ENCODE measurements at regions not wholly inside any gene's neighbourhood (a gene's known extent, or its start where the extent isn't known, plus 50 kb on each side); places are given as distances from the start of the nearest gene placed in this dataset.

GRCh38 chr15:62588938-62589670 lies 424.0 kb upstream of the C2CD4B start:
- no peak for DNase-seq

- DNase-seq, result no peak
These were observed 427.1 kb upstream of the C2CD4B start for GRCh38 chr15:62591842-62592838.

- no peak for DNase-seq
These were observed 427.8 kb upstream of the C2CD4B start for GRCh38 chr15:62592920-62593319.

GRCh38 chr15:62593681-62594399 lies 428.8 kb upstream of the C2CD4B start:
- no peak for DNase-seq

- DNase-seq, result no peak
These were observed 433.1 kb upstream of the C2CD4B start for GRCh38 chr15:62598217-62598616.

- no peak for DNase-seq
These were observed 435.0 kb upstream of the C2CD4B start for GRCh38 chr15:62599791-62600777.

- no peak for DNase-seq
These were observed 436.9 kb upstream of the C2CD4B start for GRCh38 chr15:62601777-62602545.

- no peak for DNase-seq
These were observed 438.7 kb upstream of the C2CD4B start for GRCh38 chr15:62603742-62604141.

- DNase-seq, result no peak
These were observed 437.3 kb upstream of the TPM1 start for GRCh38 chr15:62605282-62605681.

GRCh38 chr15:62606376-62607113 lies 436.0 kb upstream of the TPM1 start:
- no peak for DNase-seq

GRCh38 chr15:62607114-62607462 lies 435.5 kb upstream of the TPM1 start:
- no peak for DNase-seq

GRCh38 chr15:62607643-62608042 lies 434.9 kb upstream of the TPM1 start:
- no peak for DNase-seq

GRCh38 chr15:62608369-62608768 lies 434.2 kb upstream of the TPM1 start:
- no peak for DNase-seq

GRCh38 chr15:62610265-62610869 lies 432.2 kb upstream of the TPM1 start:
- DNase-seq, result no peak

- DNase-seq, result no peak
These were observed 431.5 kb upstream of the TPM1 start for GRCh38 chr15:62611002-62611401.

- DNase-seq, result no peak
These were observed 430.3 kb upstream of the TPM1 start for GRCh38 chr15:62612183-62612733.

GRCh38 chr15:62612771-62613170 lies 429.8 kb upstream of the TPM1 start:
- no peak for DNase-seq

GRCh38 chr15:62616746-62617145 lies 425.8 kb upstream of the TPM1 start:
- no peak for DNase-seq

GRCh38 chr15:62617741-62618140 lies 424.8 kb upstream of the TPM1 start:
- DNase-seq, result no peak

GRCh38 chr15:62618432-62618831 lies 424.1 kb upstream of the TPM1 start:
- no peak for DNase-seq
